ENCODE measurements at regions not wholly inside any gene's neighbourhood (a gene's known extent, or its start where the extent isn't known, plus 50 kb on each side); places are given as distances from the start of the nearest gene placed in this dataset.

GRCh38 chr10:58140691-58141347, 126.9 kb downstream of the IPMK start:
- DNase-seq, result no peak

DNA sequence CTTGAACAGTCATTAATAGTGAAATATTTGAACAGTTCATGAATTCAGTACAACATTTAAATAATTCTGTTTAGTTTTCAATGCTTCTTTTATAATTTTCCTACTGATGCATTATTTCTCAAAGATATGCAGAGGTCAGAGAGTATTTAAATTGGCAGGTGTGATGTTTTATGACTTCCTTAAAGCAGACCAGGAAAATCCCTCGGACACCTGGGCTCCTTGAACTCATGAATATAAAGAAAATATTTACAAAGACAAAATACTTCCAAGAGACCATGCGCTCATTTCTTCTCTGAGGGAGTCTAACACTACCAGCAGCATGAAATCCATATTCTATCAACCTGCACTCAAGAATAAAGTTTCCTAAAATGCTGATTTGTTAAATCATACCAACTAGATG, 127.6 kb downstream of the IPMK start:
- no peak for DNase-seq

DNA sequence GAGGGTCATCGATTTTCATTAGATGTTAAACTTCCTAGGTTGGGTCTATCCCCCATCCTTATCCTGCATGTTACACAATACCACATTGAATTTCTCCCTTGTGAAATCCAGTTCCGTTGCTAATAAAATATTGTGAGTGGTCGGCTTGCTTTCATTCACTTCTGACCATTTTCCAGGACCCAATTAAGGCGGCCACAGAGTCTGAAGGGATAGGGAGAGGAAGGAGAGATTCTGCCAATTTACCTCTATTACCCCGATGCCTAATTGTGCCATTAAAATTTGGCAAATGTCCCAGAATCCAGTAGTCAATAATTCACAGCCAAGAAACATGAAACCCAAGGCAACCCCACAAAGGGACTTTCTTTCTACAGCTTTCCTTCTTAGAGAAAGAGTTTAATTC, 129.9 kb downstream of the IPMK start:
- no peak for DNase-seq

- DNase-seq, result no peak
Observed at GRCh38 chr10:58115218-58116050, 152.3 kb downstream of the IPMK start.

- no peak for DNase-seq
Observed at GRCh38 chr10:58109731-58110130, 158.0 kb downstream of the IPMK start.

- DNase-seq, result no peak
Observed at GRCh38 chr10:58107506-58107905, 160.2 kb downstream of the IPMK start.

DNA sequence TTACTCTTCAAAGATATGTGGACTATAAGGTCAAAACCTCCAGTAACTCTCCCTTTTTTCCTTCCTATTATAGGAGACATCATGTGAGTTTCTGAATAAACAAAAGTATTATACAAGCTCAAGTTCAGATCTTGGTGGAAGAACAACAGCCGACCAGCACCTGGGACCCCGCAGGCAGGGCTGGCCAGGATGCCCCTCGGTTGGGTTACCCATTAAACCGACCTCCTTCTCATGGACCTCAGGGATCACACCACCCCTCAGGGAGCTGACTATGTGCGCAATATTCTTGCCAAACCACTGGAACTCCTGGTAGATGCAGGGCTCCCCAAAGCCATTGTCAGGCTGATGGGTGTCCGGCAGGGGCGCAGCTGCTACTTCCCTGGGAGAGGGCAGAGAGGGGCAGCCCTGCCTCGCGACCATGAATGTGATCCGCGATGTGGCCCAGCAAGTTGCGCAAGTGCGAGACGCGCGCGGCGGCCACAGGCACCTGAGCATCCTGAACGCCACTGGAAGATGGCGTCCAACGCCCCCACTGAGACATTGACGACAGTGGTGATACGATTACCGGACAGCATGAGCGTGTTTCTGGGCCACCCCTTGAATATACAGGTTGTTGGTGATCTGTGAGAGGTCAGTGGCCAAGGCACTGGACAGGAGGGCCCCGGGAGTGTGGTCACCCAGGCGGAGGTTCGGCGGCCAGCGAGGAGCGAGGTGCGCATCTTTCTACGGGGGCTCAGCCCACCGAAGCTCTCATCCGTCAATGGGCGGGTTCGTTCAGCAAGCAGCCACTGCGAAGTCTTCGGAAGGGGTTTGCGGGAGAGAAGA, 161.3 kb downstream of the IPMK start:
- no peak for DNase-seq

- DNase-seq, result no peak
Observed at GRCh38 chr10:58104351-58104751, 163.3 kb downstream of the IPMK start.

DNA sequence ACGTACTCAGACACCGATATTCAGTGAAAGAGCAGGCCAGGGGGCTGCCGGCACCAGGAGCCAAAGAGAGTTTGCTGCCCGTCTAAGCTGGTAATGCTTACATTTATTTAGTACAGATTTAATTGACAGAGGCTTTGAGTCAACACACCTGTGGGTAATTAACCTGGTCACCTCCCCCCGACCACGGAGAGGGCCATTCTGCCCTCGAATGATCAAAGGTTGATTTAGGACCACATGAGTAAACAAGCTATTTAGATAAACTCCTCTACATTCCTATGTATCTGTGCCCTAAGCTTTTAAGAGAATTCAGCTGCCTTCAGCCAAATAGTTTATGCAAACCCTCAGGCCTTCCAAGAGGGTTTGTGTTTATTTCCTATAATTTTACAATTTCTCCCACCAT, 164.8 kb downstream of the IPMK start:
- no peak for DNase-seq

DNA sequence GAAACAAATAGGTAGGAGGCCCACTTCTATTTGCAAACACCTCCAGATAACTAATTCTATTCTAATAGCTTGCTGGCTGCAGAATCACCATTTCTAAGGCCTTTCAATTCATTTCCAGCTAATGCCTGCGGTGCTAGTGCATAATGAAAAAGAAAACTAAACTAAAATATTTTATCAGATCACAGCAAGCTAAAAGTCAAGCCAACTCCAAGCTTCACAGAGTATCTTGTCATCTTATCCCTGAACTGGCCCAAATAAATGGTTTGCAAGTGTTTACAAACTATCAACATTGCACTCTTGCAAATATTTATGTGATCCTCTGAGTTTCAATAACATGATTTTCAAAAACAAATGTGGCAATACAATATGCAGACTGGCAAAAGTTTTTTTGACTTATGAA, 166.0 kb downstream of the IPMK start:
- no peak for DNase-seq

- no peak for DNase-seq
Observed at GRCh38 chr10:58094985-58095718, 172.5 kb downstream of the IPMK start.

DNA sequence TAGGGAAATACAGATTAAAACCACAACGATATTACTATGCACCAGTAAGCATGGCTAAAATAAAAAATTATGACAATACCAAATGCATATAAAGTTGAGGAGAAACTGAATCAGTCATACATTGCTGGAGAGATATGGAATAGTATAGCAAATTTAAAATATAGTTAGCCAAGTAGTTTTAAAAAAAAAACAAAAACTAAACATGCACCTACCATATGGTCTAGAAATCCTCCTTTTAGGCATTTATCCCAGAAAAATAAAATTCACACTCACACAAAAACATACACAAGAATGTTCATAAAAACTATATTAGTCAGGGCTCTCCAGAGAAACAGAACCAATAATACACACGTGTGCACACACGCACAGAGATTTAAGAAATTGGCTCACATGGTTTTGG, 175.8 kb downstream of the IPMK start:
- no peak for DNase-seq

DNA sequence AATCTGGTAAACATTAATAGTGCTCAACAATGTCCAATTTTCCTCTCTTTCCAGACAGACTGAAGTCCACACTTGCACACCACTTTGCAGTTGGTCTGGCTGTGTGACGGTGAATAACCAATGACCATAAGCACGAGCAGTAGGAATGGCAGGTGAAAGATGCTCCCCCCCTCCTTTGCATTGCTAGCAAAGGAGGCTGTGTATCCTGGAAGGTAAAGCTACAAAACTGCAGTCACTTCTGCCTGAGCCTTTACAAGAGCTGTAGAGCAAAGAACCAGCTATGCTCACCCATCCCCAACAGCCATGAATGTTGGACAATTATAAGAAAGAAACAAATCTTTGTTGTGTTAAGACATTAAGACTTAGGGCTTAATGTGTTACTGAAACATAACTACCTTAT, 178.0 kb downstream of the IPMK start:
- no peak for DNase-seq

- DNase-seq, result no peak
Observed at GRCh38 chr10:58087896-58088295, 179.8 kb downstream of the IPMK start.

DNA sequence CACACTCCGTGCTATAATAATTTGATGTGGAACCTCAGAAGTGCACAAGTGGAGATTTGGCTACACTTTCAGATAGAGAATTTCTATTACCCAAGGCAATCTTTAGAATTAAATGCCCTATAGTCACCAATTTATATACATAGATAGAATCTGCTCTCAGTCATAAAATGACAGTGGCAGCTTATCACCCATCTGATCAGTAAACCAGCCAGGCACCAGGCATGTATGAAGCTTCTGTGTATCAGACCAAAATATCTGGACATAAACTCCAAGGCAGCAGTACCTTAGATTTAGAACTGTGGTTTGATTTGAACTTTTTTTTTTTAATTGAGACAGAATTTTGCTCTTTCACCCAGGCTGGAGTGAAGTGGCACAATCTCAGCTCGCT, 180.9 kb downstream of the IPMK start:
- no peak for DNase-seq

- no peak for DNase-seq
Observed at GRCh38 chr10:58086144-58086762, 181.4 kb downstream of the IPMK start.

DNA sequence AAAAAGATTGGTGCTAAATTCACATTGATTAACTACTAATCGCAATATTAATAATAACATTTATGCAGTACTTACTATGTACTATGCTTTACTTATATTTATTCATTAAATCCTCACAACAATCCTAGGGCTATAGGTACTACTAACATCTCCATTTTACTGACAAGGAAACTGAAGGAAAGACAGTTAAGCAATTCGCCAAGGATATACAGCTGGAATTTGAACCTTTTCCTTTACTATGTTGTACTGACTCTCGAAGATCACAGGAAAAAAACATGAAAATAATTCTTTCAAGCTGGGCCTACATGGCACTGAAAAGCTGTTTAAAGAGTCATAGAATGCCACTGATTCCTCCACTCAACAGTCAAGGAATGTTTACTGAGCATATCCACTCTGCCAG, 185.4 kb downstream of the IPMK start:
- no peak for DNase-seq

DNA sequence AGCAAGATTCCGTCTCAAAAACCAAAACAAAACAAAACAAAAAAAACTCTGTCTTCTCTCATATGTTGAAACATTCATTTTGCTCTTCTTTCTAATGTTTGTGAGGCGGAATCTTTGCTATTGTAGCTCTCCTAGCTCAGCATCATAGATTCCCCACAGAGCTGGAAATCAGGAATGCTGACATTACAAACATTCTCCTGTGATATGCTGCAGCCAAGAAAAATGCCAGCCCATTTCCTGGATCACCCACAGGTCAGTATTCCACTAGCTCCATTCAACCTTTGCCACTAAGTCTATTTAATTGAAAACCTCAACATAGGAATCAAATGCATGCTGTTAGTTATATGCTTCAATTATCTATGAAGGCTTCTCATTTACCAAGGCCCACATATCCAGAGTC, 186.3 kb downstream of the IPMK start:
- no peak for DNase-seq

DNA sequence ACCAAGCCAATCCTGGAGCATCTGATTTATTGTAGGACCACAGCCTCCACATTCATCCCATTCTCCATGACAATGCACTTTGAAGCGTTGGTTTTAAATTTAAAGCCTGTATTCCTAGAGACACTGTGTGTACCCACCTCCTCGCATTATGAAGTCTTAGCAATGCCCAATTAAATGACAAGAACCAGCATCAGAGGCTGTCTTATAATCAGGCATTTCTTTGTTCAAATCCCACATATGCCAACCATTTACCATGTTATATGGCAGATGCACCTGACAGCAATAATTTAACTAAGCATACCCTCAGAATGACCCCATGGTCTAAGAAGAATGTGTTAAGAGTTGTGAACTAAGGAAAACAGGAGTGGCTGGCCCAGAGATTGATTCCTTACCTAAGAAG, 188.2 kb downstream of the IPMK start:
- no peak for DNase-seq

GRCh38 chr10:58072634-58073033, 195.1 kb downstream of the IPMK start:
- no peak for DNase-seq

- no peak for DNase-seq
Observed at GRCh38 chr10:58070956-58071355, 196.7 kb downstream of the IPMK start.

- DNase-seq, result no peak
Observed at GRCh38 chr10:58068809-58069208, 198.9 kb downstream of the IPMK start.

- DNase-seq, result no peak
Observed at GRCh38 chr10:58066979-58067378, 200.7 kb downstream of the IPMK start.
